ENCODE measurements at regions not wholly inside any gene's neighbourhood (a gene's known extent, or its start where the extent isn't known, plus 50 kb on each side); places are given as distances from the start of the nearest gene placed in this dataset.
"Not testable (repeated sequence)": the region's sequence is repeated elsewhere in the genome, so short reads cannot be mapped to it uniquely, and the experiment has no call there.

- Mint-ChIP-seq H3K27me3 (ENCODE audit: low read depth) (no peaks in the 10 kb centered on the region), H3K27ac (no peak overlapping the region), H3K4me1 (ENCODE audit: low read depth) (no peaks in the 10 kb centered on the region), H3K4me3 (no peak overlapping the region), H3K36me3 (ENCODE audit: low read depth) (no peaks in the 10 kb centered on the region), H3K9me3 (ENCODE audit: insufficient read depth) (peaks cover 18% of the 10 kb centered on the region)
- CTCF ChIA-PET = no interaction called here
- ATAC-seq = no peak
- no peak for DNase-seq
- POLR2A ChIA-PET = no interaction called here
Measured at GRCh38 chr10:56212951-56213350, 148.1 kb downstream of the ZWINT start.

- H3K4me1 Mint-ChIP-seq (ENCODE audit: low read depth) = no peaks in the 10 kb centered on the region
- ChIA-PET POLR2A (no interaction called here), CTCF (no interaction called here)
- H3K27me3 Mint-ChIP-seq (ENCODE audit: low read depth) = no peaks in the 10 kb centered on the region
- no peak overlapping the region for H3K4me3 Mint-ChIP-seq
- no peak overlapping the region for H3K27ac Mint-ChIP-seq
- H3K36me3 Mint-ChIP-seq (ENCODE audit: low read depth) = no peaks in the 10 kb centered on the region
- DNase-seq = no peak
- no peak for ATAC-seq
- peaks cover 11% of the 10 kb centered on the region for H3K9me3 Mint-ChIP-seq (ENCODE audit: insufficient read depth)
Measured at GRCh38 chr10:56181607-56182006, 179.5 kb downstream of the ZWINT start.

- Mint-ChIP-seq H3K36me3 (ENCODE audit: low read depth) (no peaks in the 10 kb centered on the region), H3K4me3 (no peak overlapping the region), H3K9me3 (ENCODE audit: insufficient read depth) (peaks cover 11% of the 10 kb centered on the region), H3K4me1 (ENCODE audit: low read depth) (no peaks in the 10 kb centered on the region), H3K27ac (no peak overlapping the region), H3K27me3 (ENCODE audit: low read depth) (no peaks in the 10 kb centered on the region)
- POLR2A ChIA-PET = no interaction called here
- CTCF ChIA-PET = no interaction called here
- no peak for ATAC-seq
- DNase-seq = no peak
Measured at GRCh38 chr10:56178210-56178609, 182.8 kb downstream of the ZWINT start.

- DNase-seq; ATAC-seq; H3K27ac Mint-ChIP-seq; H3K27me3 Mint-ChIP-seq (ENCODE audit: low read depth); H3K4me3 Mint-ChIP-seq; CTCF ChIA-PET; POLR2A ChIA-PET; H3K36me3 Mint-ChIP-seq (ENCODE audit: low read depth); H3K4me1 Mint-ChIP-seq (ENCODE audit: low read depth): not testable (repeated sequence)
- peaks cover 15% of the 10 kb centered on the region for H3K9me3 Mint-ChIP-seq (ENCODE audit: insufficient read depth)
Measured at GRCh38 chr10:56155091-56155513, 206.0 kb downstream of the ZWINT start.

- no peak for ATAC-seq
- H3K4me1 Mint-ChIP-seq (ENCODE audit: low read depth) = no peaks in the 10 kb centered on the region
- H3K4me3 Mint-ChIP-seq = no peak overlapping the region
- DNase-seq = no peak
- H3K27ac Mint-ChIP-seq = no peak overlapping the region
- H3K36me3 Mint-ChIP-seq (ENCODE audit: low read depth) = no peaks in the 10 kb centered on the region
- H3K27me3 Mint-ChIP-seq (ENCODE audit: low read depth) = no peaks in the 10 kb centered on the region
- ChIA-PET POLR2A (no interaction called here), CTCF (no interaction called here)
- H3K9me3 Mint-ChIP-seq (ENCODE audit: insufficient read depth) = peaks cover 9% of the 10 kb centered on the region
Measured at GRCh38 chr10:56146806-56147205, 214.3 kb downstream of the ZWINT start.

GRCh38 chr10:56142092-56142728 lies 218.8 kb downstream of the ZWINT start:
- Mint-ChIP-seq H3K9me3 (ENCODE audit: insufficient read depth) (peaks cover 9% of the 10 kb centered on the region), H3K27ac (no peak overlapping the region), H3K4me3 (no peak overlapping the region), H3K36me3 (ENCODE audit: low read depth) (no peaks in the 10 kb centered on the region), H3K27me3 (ENCODE audit: low read depth) (no peaks in the 10 kb centered on the region), H3K4me1 (ENCODE audit: low read depth) (no peaks in the 10 kb centered on the region)
- ATAC-seq = no peak
- CTCF ChIA-PET = no interaction called here
- no peak for DNase-seq
- POLR2A ChIA-PET = no interaction called here

GRCh38 chr10:56139405-56139804 lies 221.7 kb downstream of the ZWINT start:
- Mint-ChIP-seq H3K4me3 (no peak overlapping the region), H3K27ac (no peak overlapping the region), H3K4me1 (ENCODE audit: low read depth) (no peaks in the 10 kb centered on the region), H3K27me3 (ENCODE audit: low read depth) (no peaks in the 10 kb centered on the region), H3K36me3 (ENCODE audit: low read depth) (no peaks in the 10 kb centered on the region), H3K9me3 (ENCODE audit: insufficient read depth) (no peaks in the 10 kb centered on the region)
- POLR2A ChIA-PET = no interaction called here
- ATAC-seq (no peak), DNase-seq (no peak)
- CTCF ChIA-PET = no interaction called here

- Mint-ChIP-seq H3K36me3 (ENCODE audit: low read depth) (no peaks in the 10 kb centered on the region), H3K27me3 (ENCODE audit: low read depth) (no peaks in the 10 kb centered on the region), H3K4me1 (ENCODE audit: low read depth) (no peaks in the 10 kb centered on the region), H3K4me3 (no peak overlapping the region), H3K9me3 (ENCODE audit: insufficient read depth) (no peaks in the 10 kb centered on the region), H3K27ac (no peak overlapping the region)
- DNase-seq = no peak
- ATAC-seq = no peak
- ChIA-PET POLR2A (no interaction called here), CTCF (no interaction called here)
Measured at GRCh38 chr10:56135828-56136227, 225.2 kb downstream of the ZWINT start.

- POLR2A ChIA-PET = no interaction called here
- CTCF ChIA-PET = no interaction called here
- H3K27me3 Mint-ChIP-seq (ENCODE audit: low read depth) = no peaks in the 10 kb centered on the region
- no peaks in the 10 kb centered on the region for H3K9me3 Mint-ChIP-seq (ENCODE audit: insufficient read depth)
- H3K36me3 Mint-ChIP-seq (ENCODE audit: low read depth) = no peaks in the 10 kb centered on the region
- no peak overlapping the region for H3K27ac Mint-ChIP-seq
- no peaks in the 10 kb centered on the region for H3K4me1 Mint-ChIP-seq (ENCODE audit: low read depth)
- H3K4me3 Mint-ChIP-seq = no peak overlapping the region
- DNase-seq (no peak), ATAC-seq (no peak)
Measured at GRCh38 chr10:56123247-56123646, 237.8 kb downstream of the ZWINT start.

GRCh38 chr10:56116684-56117083 lies 244.4 kb downstream of the ZWINT start:
- Mint-ChIP-seq H3K27ac (no peak overlapping the region), H3K36me3 (ENCODE audit: low read depth) (no peaks in the 10 kb centered on the region), H3K27me3 (ENCODE audit: low read depth) (no peaks in the 10 kb centered on the region), H3K4me1 (ENCODE audit: low read depth) (no peaks in the 10 kb centered on the region), H3K4me3 (no peak overlapping the region), H3K9me3 (ENCODE audit: insufficient read depth) (peaks cover 11% of the 10 kb centered on the region)
- CTCF ChIA-PET = interaction anchor here (1.7 kb wide), 1 partner anchor 14 kb away, joined by 3 read pairs; no protein-coding TSS in a partner anchor
- DNase-seq (no peak), ATAC-seq (no peak)
- POLR2A ChIA-PET = no interaction called here

GRCh38 chr10:56109454-56109853 lies 251.6 kb downstream of the ZWINT start:
- Mint-ChIP-seq H3K27ac (no peak overlapping the region), H3K9me3 (ENCODE audit: insufficient read depth) (peaks cover 29% of the 10 kb centered on the region), H3K4me1 (ENCODE audit: low read depth) (no peaks in the 10 kb centered on the region), H3K4me3 (no peak overlapping the region), H3K27me3 (ENCODE audit: low read depth) (no peaks in the 10 kb centered on the region), H3K36me3 (ENCODE audit: low read depth) (no peaks in the 10 kb centered on the region)
- no peak for DNase-seq
- ATAC-seq = no peak
- CTCF ChIA-PET = no interaction called here
- POLR2A ChIA-PET = no interaction called here

- Mint-ChIP-seq H3K4me1 (ENCODE audit: low read depth) (no peaks in the 10 kb centered on the region), H3K27me3 (ENCODE audit: low read depth) (no peaks in the 10 kb centered on the region), H3K27ac (no peak overlapping the region), H3K9me3 (ENCODE audit: insufficient read depth) (peaks cover 21% of the 10 kb centered on the region), H3K4me3 (no peak overlapping the region), H3K36me3 (ENCODE audit: low read depth) (no peaks in the 10 kb centered on the region)
- no peak for DNase-seq
- POLR2A ChIA-PET = no interaction called here
- CTCF ChIA-PET = no interaction called here
- no peak for ATAC-seq
Measured at GRCh38 chr10:56104923-56105322, 256.1 kb downstream of the ZWINT start.

GRCh38 chr10:56104487-56104886 lies 256.6 kb downstream of the ZWINT start:
- ChIA-PET POLR2A (no interaction called here), CTCF (no interaction called here)
- ATAC-seq (no peak), DNase-seq (no peak)
- H3K36me3 Mint-ChIP-seq (ENCODE audit: low read depth) = no peaks in the 10 kb centered on the region
- H3K27ac Mint-ChIP-seq = no peak overlapping the region
- no peaks in the 10 kb centered on the region for H3K4me1 Mint-ChIP-seq (ENCODE audit: low read depth)
- H3K4me3 Mint-ChIP-seq = no peak overlapping the region
- no peaks in the 10 kb centered on the region for H3K27me3 Mint-ChIP-seq (ENCODE audit: low read depth)
- H3K9me3 Mint-ChIP-seq (ENCODE audit: insufficient read depth) = peaks cover 21% of the 10 kb centered on the region

Measured in activated CD8-positive, alpha-beta T cell treated with anti-CD3 and anti-CD28 coated beads, Interleukin-2, amount 10 ng/mL, durations not matched to agents 7 days and 5 days (primary cell).